ENCODE measurements at regions not wholly inside any gene's neighbourhood (a gene's known extent, or its start where the extent isn't known, plus 50 kb on each side); places are given as distances from the start of the nearest gene placed in this dataset.

- TF ChIP-seq CTCF (IDR thresholded peaks at IDR 0.05) (no peak), POLR2A (IDR thresholded peaks at IDR 0.05) (no peak), EP300 (IDR thresholded peaks at IDR 0.05) (no peak)
Measured at GRCh38 chr4:138650495-138650894, 365.1 kb upstream of the NOCT start.
